Smooth muscle cell (in vitro differentiated cells): ENCODE measurements at regions not wholly inside any gene's neighbourhood (a gene's known extent, or its start where the extent isn't known, plus 50 kb on each side); places are given as distances from the start of the nearest gene placed in this dataset.

Source experiments
- DNase-seq: peaks from one replicate; lab custom pipeline; 2025; ENCODE audit not compliant: unreplicated experiment; lab: John Stamatoyannopoulos, UW
- H2AFZ ChIP-seq: fragments of 200-600 bp; sonication (generic); 2 replicates; pipeline ENCODE4 v1.6.0; 2016; ENCODE audit warnings: antibody characterized with exemption, low read depth, mild to moderate bottlenecking
- H3F3A ChIP-seq: fragments of 200-600 bp; sonication (generic); 2 replicates; pipeline ENCODE4 v1.6.0; 2017; ENCODE audit warnings: antibody characterized with exemption, low read depth
- H3K27ac ChIP-seq: fragments of 200-600 bp; sonication (generic); 2 replicates; pipeline ENCODE4 v1.5.1; 2016; ENCODE audit warnings: low read depth, mild to moderate bottlenecking
- H3K27me3 ChIP-seq: fragments of 200-600 bp; sonication (generic); 2 replicates; pipeline ENCODE4 v1.6.1; 2016; ENCODE audit warnings: low read depth, mild to moderate bottlenecking
- H3K36me3 ChIP-seq: fragments of 200-600 bp; sonication (generic); 2 replicates; pipeline ENCODE4 v1.5.1; 2016; ENCODE audit warnings: low read depth
- H3K4me1 ChIP-seq: fragments of 200-600 bp; sonication (generic); 2 replicates; pipeline ENCODE4 v1.5.1; 2016; ENCODE audit warnings: low read depth
- H3K4me2 ChIP-seq: fragments of 200-600 bp; sonication (generic); 2 replicates; pipeline ENCODE4 v1.6.0; 2016; ENCODE audit warnings: mild to moderate bottlenecking
- H3K4me3 ChIP-seq: fragments of 200-600 bp; sonication (generic); 2 replicates; pipeline ENCODE4 v1.5.1; 2016; ENCODE audit warnings: mild to moderate bottlenecking
- H3K79me2 ChIP-seq: fragments of 200-600 bp; sonication (generic); 2 replicates; pipeline ENCODE4 v1.6.0; 2016; ENCODE audit warnings: low read depth, mild to moderate bottlenecking
- H3K9ac ChIP-seq: fragments of 200-600 bp; sonication (generic); 2 replicates; pipeline ENCODE4 v1.6.0; 2016; ENCODE audit warnings: low read depth
- H3K9me3 ChIP-seq: fragments of 200-600 bp; sonication (generic); replicated peaks from 2 replicates; pipeline ENCODE4 v1.5.1; 2016; ENCODE audit warnings: low read depth
- H4K20me1 ChIP-seq: fragments of 200-600 bp; sonication (generic); 2 replicates; pipeline ENCODE4 v1.6.0; 2016; ENCODE audit warnings: low read depth
- WGBS: methylation state at CpG from one replicate; pipeline ENCODE4 v1.1.7; 2016; ENCODE audit warnings: low lambda C conversion rate; 5-methylcytosine and 5-hydroxymethylcytosine counted together
- TF ChIP-seq, protein P1 (sequence below): fragments of 200-600 bp; sonication (generic); IDR thresholded peaks from 2 replicates; pipeline ENCODE4 v1.5.1; 2017; ENCODE audit warnings: borderline replicate concordance, mild to moderate bottlenecking, antibody characterized with exemption; ENCODE audit not compliant: insufficient read depth, poor library complexity, severe bottlenecking

DNA sequence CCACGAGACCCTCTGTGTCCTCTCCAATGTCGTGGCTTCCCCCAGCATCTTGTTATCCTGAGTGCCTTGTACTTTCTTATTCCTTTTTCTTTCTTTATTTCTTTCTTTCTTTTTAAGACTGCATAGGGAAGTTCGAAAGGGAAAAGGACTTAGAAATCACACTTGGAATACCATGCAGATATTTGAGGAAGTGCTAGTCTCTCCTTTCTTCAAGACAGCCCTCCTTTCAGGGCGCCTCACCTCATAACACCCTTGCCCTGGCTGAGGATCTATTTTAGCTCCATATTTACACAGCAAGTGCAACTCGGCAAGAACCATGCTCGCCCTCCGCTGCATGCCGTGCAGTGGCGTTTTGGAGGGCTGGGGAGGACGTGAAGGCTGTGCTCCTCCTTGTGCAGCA is 232.3 kb upstream of the GLI3 start:
- Histone ChIP-seq H3K4me2 (no peak overlapping the region), H3K27me3 (no peaks in the 10 kb centered on the region), H3K4me3 (no peak overlapping the region), H3K9ac (no peak overlapping the region), H3K36me3 (no peaks in the 10 kb centered on the region), H3K27ac (no peak overlapping the region), H3F3A (no peaks in the 10 kb centered on the region), H2AFZ (no peak overlapping the region), H3K79me2 (no peaks in the 10 kb centered on the region), H4K20me1 (no peaks in the 10 kb centered on the region), H3K4me1 (no peaks in the 10 kb centered on the region), H3K9me3 (no peaks in the 10 kb centered on the region)
- WGBS, result 93% methylated on average over 10 of the region's 10 CpGs
- DNase-seq, result no peak
- TF ChIP-seq, protein P1, sequence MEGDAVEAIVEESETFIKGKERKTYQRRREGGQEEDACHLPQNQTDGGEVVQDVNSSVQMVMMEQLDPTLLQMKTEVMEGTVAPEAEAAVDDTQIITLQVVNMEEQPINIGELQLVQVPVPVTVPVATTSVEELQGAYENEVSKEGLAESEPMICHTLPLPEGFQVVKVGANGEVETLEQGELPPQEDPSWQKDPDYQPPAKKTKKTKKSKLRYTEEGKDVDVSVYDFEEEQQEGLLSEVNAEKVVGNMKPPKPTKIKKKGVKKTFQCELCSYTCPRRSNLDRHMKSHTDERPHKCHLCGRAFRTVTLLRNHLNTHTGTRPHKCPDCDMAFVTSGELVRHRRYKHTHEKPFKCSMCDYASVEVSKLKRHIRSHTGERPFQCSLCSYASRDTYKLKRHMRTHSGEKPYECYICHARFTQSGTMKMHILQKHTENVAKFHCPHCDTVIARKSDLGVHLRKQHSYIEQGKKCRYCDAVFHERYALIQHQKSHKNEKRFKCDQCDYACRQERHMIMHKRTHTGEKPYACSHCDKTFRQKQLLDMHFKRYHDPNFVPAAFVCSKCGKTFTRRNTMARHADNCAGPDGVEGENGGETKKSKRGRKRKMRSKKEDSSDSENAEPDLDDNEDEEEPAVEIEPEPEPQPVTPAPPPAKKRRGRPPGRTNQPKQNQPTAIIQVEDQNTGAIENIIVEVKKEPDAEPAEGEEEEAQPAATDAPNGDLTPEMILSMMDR, result no peak

DNA sequence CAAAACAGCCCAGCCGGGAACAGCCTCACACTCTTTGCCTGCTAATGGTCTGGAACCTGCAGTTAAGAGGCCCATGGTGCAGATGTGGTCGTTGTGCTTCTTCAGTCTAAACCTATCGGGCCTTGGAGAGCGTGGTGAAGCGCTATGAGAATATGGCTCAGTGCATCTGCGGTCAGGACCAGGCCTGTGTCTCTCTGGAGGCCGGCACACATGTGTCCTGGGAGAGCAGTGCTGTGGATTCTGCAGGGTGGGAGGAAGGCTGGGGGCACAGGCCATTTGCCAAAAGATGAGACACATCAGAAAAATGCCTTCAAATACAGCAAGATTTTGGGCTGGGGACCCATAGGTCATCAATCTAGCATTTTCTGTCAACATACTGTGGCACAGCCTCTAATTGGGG is 231.5 kb upstream of the GLI3 start:
- TF ChIP-seq, protein P1, result no peak

DNA sequence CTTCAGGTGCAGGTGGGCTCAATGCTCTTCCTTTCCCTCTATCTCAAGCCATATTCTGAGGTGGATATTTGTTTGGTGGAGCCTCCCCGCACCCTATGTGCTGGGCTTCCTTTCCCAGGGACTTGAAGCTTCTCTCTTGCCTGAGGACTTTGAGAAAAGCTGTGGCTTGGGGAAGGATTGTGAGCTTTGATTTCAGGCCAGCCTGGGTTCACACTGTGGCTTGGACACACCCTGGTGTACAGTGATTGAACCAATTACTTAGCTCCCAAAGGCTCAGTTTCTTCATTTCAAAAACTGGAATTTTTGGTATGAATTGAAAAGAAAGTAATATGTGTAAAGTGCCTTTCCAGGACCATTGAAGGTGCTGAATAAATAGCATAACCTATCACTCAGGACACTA is 224.5 kb upstream of the GLI3 start:
- WGBS, result 90% methylated on average over 1 of the region's 1 CpG
- Histone ChIP-seq H3K4me1 (peaks cover 3% of the 10 kb centered on the region), H3K79me2 (no peaks in the 10 kb centered on the region), H3K36me3 (no peaks in the 10 kb centered on the region), H4K20me1 (no peaks in the 10 kb centered on the region), H3K27me3 (no peaks in the 10 kb centered on the region), H3K9ac (no peak overlapping the region), H2AFZ (no peak overlapping the region), H3K27ac (no peak overlapping the region), H3F3A (no peaks in the 10 kb centered on the region), H3K9me3 (no peaks in the 10 kb centered on the region), H3K4me2 (no peak overlapping the region), H3K4me3 (no peak overlapping the region)
- DNase-seq, result no peak
- TF ChIP-seq, protein P1, result no peak

More for the DNA sequence above, 231.5 kb upstream of the GLI3 start:
- H3K9me3 ChIP-seq, result no peaks in the 10 kb centered on the region
- WGBS, result 91% methylated on average over 7 of the region's 7 CpGs
- no peak overlapping the region for H3K4me3 ChIP-seq
- H2AFZ ChIP-seq, result no peak overlapping the region
- no peak overlapping the region for H3K9ac ChIP-seq
- no peaks in the 10 kb centered on the region for H3K4me1 ChIP-seq
- no peaks in the 10 kb centered on the region for H4K20me1 ChIP-seq
- no peak for DNase-seq
- no peaks in the 10 kb centered on the region for H3K79me2 ChIP-seq
- H3F3A ChIP-seq, result no peaks in the 10 kb centered on the region
- H3K27me3 ChIP-seq, result no peaks in the 10 kb centered on the region
- H3K27ac ChIP-seq, result no peak overlapping the region
- no peak overlapping the region for H3K4me2 ChIP-seq
- no peaks in the 10 kb centered on the region for H3K36me3 ChIP-seq

DNA sequence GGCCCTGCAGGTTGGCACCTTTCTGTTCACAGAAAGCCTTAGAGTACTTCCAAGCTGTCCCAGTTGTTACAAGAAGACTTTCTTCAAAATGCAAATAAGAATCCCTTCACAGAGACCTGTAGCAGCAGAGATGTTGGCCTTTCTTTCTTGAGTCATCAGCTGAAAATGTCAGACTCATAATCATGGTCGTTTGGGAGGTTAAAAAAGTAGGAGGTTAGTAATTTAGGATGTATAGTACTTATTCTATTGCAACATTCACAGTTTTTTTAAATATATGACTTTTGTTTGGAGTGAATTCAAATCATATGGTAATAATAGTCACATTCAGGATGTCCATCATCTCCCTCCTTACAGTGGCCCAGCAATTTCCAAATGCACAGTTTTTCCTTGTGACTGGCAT is 223.9 kb upstream of the GLI3 start:
- H3F3A ChIP-seq, result no peaks in the 10 kb centered on the region
- 26% methylated on average over 1 of the region's 1 CpG for WGBS

More for the DNA sequence above, 223.9 kb upstream of the GLI3 start:
- H3K27ac ChIP-seq, result no peak overlapping the region
- H3K79me2 ChIP-seq, result no peaks in the 10 kb centered on the region
- no peaks in the 10 kb centered on the region for H3K9me3 ChIP-seq
- H4K20me1 ChIP-seq, result no peaks in the 10 kb centered on the region
- no peak overlapping the region for H2AFZ ChIP-seq
- H3K4me2 ChIP-seq, result no peak overlapping the region
- no peak overlapping the region for H3K9ac ChIP-seq
- TF ChIP-seq, protein P1, result no peak
- no peak for DNase-seq
- H3K4me3 ChIP-seq, result no peak overlapping the region
- H3K27me3 ChIP-seq, result no peaks in the 10 kb centered on the region
- no peaks in the 10 kb centered on the region for H3K36me3 ChIP-seq
- peaks cover 3% of the 10 kb centered on the region for H3K4me1 ChIP-seq
